ENCODE measurements at regions not wholly inside any gene's neighbourhood (a gene's known extent, or its start where the extent isn't known, plus 50 kb on each side); places are given as distances from the start of the nearest gene placed in this dataset.

- Mint-ChIP-seq H3K9me3 (peaks cover 0 to 5% (median 0%) of the 10 kb centered on the region in 7 donors), H3K27ac (no peak overlapping the region), H3K4me1 (peaks cover 0 to 9% (median 0%) of the 10 kb centered on the region in 4 donors), H3K27me3 (no peaks in the 10 kb centered on the region), H3K4me3 (no peak overlapping the region), H3K36me3 (no peaks in the 10 kb centered on the region)
- Histone ChIP-seq H3K36me3 (ENCODE audit: control insufficient read depth, insufficient read depth, low read length) (no peaks in the 10 kb centered on the region), H3K4me3 (ENCODE audit: low read depth, low read length) (no peak overlapping the region), H3K4me1 (ENCODE audit: control insufficient read depth, insufficient read depth, low read length, poor library complexity, severe bottlenecking) (no peaks in the 10 kb centered on the region), H3K9me3 (ENCODE audit: control insufficient read depth in 2 of 2, low read length in 2 of 2) (no peaks in the 10 kb centered on the region), H3K27ac (ENCODE audit: insufficient read depth, low read length, poor library complexity, severe bottlenecking) (no peak overlapping the region), H3K27me3 (ENCODE audit: control insufficient read depth, insufficient read depth, low read length) (no peaks in the 10 kb centered on the region)
- DNase-seq: no peak
- ATAC-seq (ENCODE audit: low read depth in 2 of 2): no peak
These were observed 771.2 kb upstream of the GJE1 start for GRCh38 chr6:141361559-141361958.

DNA sequence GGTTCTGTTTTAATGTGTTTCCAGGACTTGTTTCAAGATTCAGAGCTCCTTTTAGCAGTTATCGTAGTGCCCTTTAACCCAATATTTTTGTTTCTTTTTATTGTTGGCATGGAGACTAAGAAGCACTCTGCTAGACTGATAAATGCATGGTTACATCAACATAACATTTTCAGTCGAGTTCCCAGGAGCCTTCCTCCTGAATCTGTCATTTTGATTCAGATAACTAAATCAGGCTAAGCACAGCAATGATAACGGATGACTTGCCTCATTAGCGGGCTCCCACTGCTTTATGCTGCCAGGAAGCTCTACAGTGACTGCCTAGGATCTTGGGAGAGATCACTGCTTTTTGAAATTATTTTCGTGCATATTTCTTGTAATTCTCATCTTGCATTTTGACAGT is 772.8 kb upstream of the GJE1 start:
- no peak overlapping the region for H3K27ac ChIP-seq (ENCODE audit: insufficient read depth, low read length, poor library complexity, severe bottlenecking)
- no peaks in the 10 kb centered on the region for H3K27me3 Mint-ChIP-seq
- H3K4me3 Mint-ChIP-seq: no peak overlapping the region
- H3K27ac Mint-ChIP-seq: no peak overlapping the region
- no peak for DNase-seq
- peaks cover 0 to 9% (median 0%) of the 10 kb centered on the region in 4 donors for H3K4me1 Mint-ChIP-seq
- no peak for ATAC-seq (ENCODE audit: low read depth in 2 of 2)
- H3K36me3 Mint-ChIP-seq: no peaks in the 10 kb centered on the region
- no peaks in the 10 kb centered on the region for H3K9me3 ChIP-seq (ENCODE audit: control insufficient read depth in 2 of 2, low read length in 2 of 2)
- no peaks in the 10 kb centered on the region for H3K36me3 ChIP-seq (ENCODE audit: control insufficient read depth, insufficient read depth, low read length)
- H3K4me3 ChIP-seq (ENCODE audit: low read depth, low read length): no peak overlapping the region
- no peaks in the 10 kb centered on the region for H3K27me3 ChIP-seq (ENCODE audit: control insufficient read depth, insufficient read depth, low read length)
- H3K4me1 ChIP-seq (ENCODE audit: control insufficient read depth, insufficient read depth, low read length, poor library complexity, severe bottlenecking): no peaks in the 10 kb centered on the region
- peaks cover 0 to 5% (median 0%) of the 10 kb centered on the region in 7 donors for H3K9me3 Mint-ChIP-seq

DNA sequence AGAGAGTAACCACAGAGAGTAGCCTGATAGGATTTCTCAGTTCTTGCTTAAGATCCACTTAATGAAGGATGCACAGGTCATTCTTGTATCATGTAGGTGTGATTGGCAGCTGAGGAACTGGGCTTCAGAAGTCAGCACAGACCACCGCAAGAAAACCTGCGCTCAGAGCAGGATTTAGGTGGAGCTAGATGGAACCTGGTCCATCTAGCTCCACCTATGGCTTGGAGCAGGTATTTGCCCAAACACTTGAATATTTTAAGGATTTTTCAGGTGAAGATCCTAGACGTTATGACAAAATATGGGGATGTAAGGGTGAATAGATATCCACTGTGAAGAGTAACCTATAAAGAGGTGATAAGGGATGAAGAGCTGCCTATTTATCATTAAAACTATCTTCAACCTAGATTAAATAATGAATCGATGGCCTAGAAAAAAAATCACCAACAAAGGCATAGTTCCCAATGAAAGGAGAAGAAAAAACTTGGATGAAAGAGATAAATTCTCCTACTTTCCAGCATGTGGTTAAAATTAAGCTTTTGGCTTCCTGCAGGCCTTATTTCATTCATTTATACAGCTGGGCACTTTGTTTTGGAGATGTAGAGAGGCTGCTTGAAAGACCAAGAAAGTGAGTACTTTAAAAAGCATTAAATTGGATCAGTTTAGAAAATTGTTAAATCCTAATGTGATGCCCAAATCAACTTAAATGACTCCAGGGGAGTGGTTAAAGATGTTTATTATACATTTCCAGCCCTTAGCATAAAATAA is 778.4 kb upstream of the GJE1 start:
- Mint-ChIP-seq H3K4me3 (no peak overlapping the region), H3K9me3 (peaks cover 0 to 2% (median 0%) of the 10 kb centered on the region in 7 donors), H3K27ac (no peak overlapping the region), H3K4me1 (no peaks in the 10 kb centered on the region), H3K36me3 (no peaks in the 10 kb centered on the region), H3K27me3 (no peaks in the 10 kb centered on the region)
- no peaks in the 10 kb centered on the region for H3K36me3 ChIP-seq (ENCODE audit: control insufficient read depth, insufficient read depth, low read length)
- ATAC-seq (ENCODE audit: low read depth in 2 of 2) (no peak), DNase-seq (no peak)
- H3K4me3 ChIP-seq (ENCODE audit: low read depth, low read length): no peak overlapping the region
- no peaks in the 10 kb centered on the region for H3K27me3 ChIP-seq (ENCODE audit: control insufficient read depth, insufficient read depth, low read length)
- no peaks in the 10 kb centered on the region for H3K4me1 ChIP-seq (ENCODE audit: control insufficient read depth, insufficient read depth, low read length, poor library complexity, severe bottlenecking)
- H3K27ac ChIP-seq (ENCODE audit: insufficient read depth, low read length, poor library complexity, severe bottlenecking): no peak overlapping the region
- H3K9me3 ChIP-seq (ENCODE audit: control insufficient read depth in 2 of 2, low read length in 2 of 2): no peaks in the 10 kb centered on the region

GRCh38 chr6:141351721-141352120 is 781.0 kb upstream of the GJE1 start:
- no peaks in the 10 kb centered on the region for H3K36me3 Mint-ChIP-seq
- H3K4me1 ChIP-seq (ENCODE audit: control insufficient read depth, insufficient read depth, low read length, poor library complexity, severe bottlenecking): no peaks in the 10 kb centered on the region
- no peaks in the 10 kb centered on the region for H3K4me1 Mint-ChIP-seq
- H3K4me3 Mint-ChIP-seq: no peak overlapping the region
- H3K27me3 Mint-ChIP-seq: no peaks in the 10 kb centered on the region
- no peak for ATAC-seq (ENCODE audit: low read depth in 2 of 2)
- H3K27ac ChIP-seq (ENCODE audit: insufficient read depth, low read length, poor library complexity, severe bottlenecking): no peak overlapping the region
- no peaks in the 10 kb centered on the region for H3K9me3 ChIP-seq (ENCODE audit: control insufficient read depth in 2 of 2, low read length in 2 of 2)
- no peaks in the 10 kb centered on the region for H3K36me3 ChIP-seq (ENCODE audit: control insufficient read depth, insufficient read depth, low read length)
- no peak for DNase-seq
- no peak overlapping the region for H3K4me3 ChIP-seq (ENCODE audit: low read depth, low read length)
- no peaks in the 10 kb centered on the region for H3K27me3 ChIP-seq (ENCODE audit: control insufficient read depth, insufficient read depth, low read length)
- H3K27ac Mint-ChIP-seq: no peak overlapping the region
- no peaks in the 10 kb centered on the region for H3K9me3 Mint-ChIP-seq

DNA sequence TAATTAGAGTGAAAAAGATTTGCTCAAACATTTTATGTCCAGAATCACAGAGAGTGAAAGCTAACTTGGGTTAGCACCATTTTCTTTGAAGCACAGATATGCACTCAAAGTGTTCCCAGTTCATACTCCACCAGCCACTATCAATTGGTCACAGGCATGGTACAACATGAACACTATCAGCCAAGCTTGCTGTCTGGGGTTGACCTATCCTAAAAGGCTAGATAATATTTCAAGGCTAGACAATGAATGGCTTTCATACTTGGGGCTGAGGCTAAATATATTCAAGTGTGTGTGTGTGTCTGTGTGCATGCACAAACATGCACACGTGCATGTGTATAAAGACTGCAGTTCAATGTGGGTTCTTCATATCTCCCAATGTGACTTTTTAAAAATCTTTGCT is 783.0 kb upstream of the GJE1 start:
- Mint-ChIP-seq H3K27me3 (no peaks in the 10 kb centered on the region), H3K9me3 (no peaks in the 10 kb centered on the region), H3K4me3 (no peak overlapping the region), H3K36me3 (no peaks in the 10 kb centered on the region), H3K27ac (no peak overlapping the region), H3K4me1 (no peaks in the 10 kb centered on the region)
- H3K27me3 ChIP-seq (ENCODE audit: control insufficient read depth, insufficient read depth, low read length): no peaks in the 10 kb centered on the region
- H3K36me3 ChIP-seq (ENCODE audit: control insufficient read depth, insufficient read depth, low read length): no peaks in the 10 kb centered on the region
- H3K9me3 ChIP-seq (ENCODE audit: control insufficient read depth in 2 of 2, low read length in 2 of 2): no peaks in the 10 kb centered on the region
- no peaks in the 10 kb centered on the region for H3K4me1 ChIP-seq (ENCODE audit: control insufficient read depth, insufficient read depth, low read length, poor library complexity, severe bottlenecking)
- H3K27ac ChIP-seq (ENCODE audit: insufficient read depth, low read length, poor library complexity, severe bottlenecking): no peak overlapping the region
- DNase-seq: no peak
- H3K4me3 ChIP-seq (ENCODE audit: low read depth, low read length): no peak overlapping the region
- no peak for ATAC-seq (ENCODE audit: low read depth in 2 of 2)

DNA sequence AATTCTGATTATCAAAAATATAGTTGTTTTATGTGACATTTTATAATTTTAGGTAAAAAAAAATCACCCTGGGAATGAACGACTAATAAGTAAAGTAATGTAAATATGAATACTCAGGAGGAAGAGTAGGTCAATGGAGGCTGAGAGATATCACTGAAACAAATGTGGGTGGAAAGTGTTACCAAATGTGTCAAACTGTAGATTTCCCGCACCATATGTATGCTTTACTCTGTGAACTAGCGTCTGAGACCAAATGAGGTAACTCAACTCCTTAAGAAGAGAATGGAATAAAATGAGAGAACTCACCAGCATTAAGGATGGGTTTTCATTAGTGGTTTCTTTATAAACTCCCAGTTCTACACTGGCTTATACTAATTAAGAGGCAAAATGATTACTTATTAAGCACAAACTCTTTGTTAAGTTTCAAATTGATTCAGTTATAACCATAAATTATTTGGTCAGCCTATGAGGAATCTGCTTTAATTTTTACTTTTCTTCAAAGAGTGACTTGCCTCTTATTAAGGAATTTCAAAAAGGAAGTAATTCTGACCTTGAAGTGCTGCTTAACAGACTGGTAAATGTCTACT is 784.7 kb upstream of the GJE1 start:
- no peak for DNase-seq
- H3K27ac ChIP-seq (ENCODE audit: insufficient read depth, low read length, poor library complexity, severe bottlenecking): no peak overlapping the region
- H3K4me1 Mint-ChIP-seq: no peaks in the 10 kb centered on the region
- no peaks in the 10 kb centered on the region for H3K9me3 Mint-ChIP-seq
- no peaks in the 10 kb centered on the region for H3K27me3 Mint-ChIP-seq
- H3K36me3 ChIP-seq (ENCODE audit: control insufficient read depth, insufficient read depth, low read length): no peaks in the 10 kb centered on the region
- H3K4me3 ChIP-seq (ENCODE audit: low read depth, low read length): no peak overlapping the region
- no peak for ATAC-seq (ENCODE audit: low read depth in 2 of 2)
- no peaks in the 10 kb centered on the region for H3K4me1 ChIP-seq (ENCODE audit: control insufficient read depth, insufficient read depth, low read length, poor library complexity, severe bottlenecking)
- no peak overlapping the region for H3K27ac Mint-ChIP-seq
- no peaks in the 10 kb centered on the region for H3K27me3 ChIP-seq (ENCODE audit: control insufficient read depth, insufficient read depth, low read length)
- no peaks in the 10 kb centered on the region for H3K9me3 ChIP-seq (ENCODE audit: control insufficient read depth in 2 of 2, low read length in 2 of 2)
- no peak overlapping the region for H3K4me3 Mint-ChIP-seq
- H3K36me3 Mint-ChIP-seq: no peaks in the 10 kb centered on the region

DNA sequence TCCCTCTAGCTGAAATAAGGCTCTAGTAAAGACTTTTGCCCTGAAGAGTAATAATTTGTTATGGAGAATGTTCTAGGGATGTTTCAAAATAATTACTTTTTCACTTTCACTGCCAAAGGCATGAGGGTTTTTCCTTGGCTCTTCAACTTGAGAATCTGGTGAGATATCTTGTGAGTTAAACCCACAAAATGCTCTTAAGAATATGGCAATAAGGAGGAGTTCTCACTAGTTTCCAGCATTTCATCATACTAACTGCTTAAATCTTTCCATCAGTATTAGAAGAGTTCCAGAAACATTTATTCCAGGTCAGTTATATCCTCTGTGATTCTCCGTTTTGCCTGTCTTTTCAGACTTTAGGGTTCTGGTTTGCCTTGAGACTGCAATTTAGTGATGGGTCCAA is 785.6 kb upstream of the GJE1 start:
- ATAC-seq (ENCODE audit: low read depth in 2 of 2) (no peak), DNase-seq (no peak)
- no peaks in the 10 kb centered on the region for H3K9me3 ChIP-seq (ENCODE audit: control insufficient read depth in 2 of 2, low read length in 2 of 2)
- H3K4me3 ChIP-seq (ENCODE audit: low read depth, low read length): no peak overlapping the region
- Mint-ChIP-seq H3K4me1 (no peaks in the 10 kb centered on the region), H3K27ac (no peak overlapping the region), H3K36me3 (no peaks in the 10 kb centered on the region), H3K27me3 (no peaks in the 10 kb centered on the region), H3K4me3 (no peak overlapping the region), H3K9me3 (no peaks in the 10 kb centered on the region)
- H3K4me1 ChIP-seq (ENCODE audit: control insufficient read depth, insufficient read depth, low read length, poor library complexity, severe bottlenecking): no peaks in the 10 kb centered on the region
- no peaks in the 10 kb centered on the region for H3K36me3 ChIP-seq (ENCODE audit: control insufficient read depth, insufficient read depth, low read length)
- no peaks in the 10 kb centered on the region for H3K27me3 ChIP-seq (ENCODE audit: control insufficient read depth, insufficient read depth, low read length)
- no peak overlapping the region for H3K27ac ChIP-seq (ENCODE audit: insufficient read depth, low read length, poor library complexity, severe bottlenecking)

DNA sequence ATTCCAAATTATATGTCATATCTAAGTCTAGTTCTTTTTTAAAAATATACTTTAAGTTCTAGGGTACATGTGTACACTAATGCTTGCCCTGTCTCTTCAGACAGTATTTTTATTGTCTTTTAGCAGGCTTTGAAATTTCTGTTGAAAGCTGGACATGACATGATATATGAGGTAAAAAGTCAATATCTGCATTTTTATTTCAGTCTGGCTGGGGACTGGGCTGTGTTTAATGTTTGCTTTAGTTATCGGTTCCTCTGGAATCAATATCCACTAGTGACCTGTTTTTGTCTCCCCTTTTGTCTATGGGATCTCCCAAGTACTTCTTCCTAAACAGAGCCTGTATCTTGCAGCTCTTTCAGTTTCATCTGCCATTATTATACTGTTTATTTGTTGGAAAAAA is 786.2 kb upstream of the GJE1 start:
- no peaks in the 10 kb centered on the region for H3K27me3 ChIP-seq (ENCODE audit: control insufficient read depth, insufficient read depth, low read length)
- no peak overlapping the region for H3K27ac ChIP-seq (ENCODE audit: insufficient read depth, low read length, poor library complexity, severe bottlenecking)
- no peak overlapping the region for H3K4me3 ChIP-seq (ENCODE audit: low read depth, low read length)
- H3K36me3 ChIP-seq (ENCODE audit: control insufficient read depth, insufficient read depth, low read length): no peaks in the 10 kb centered on the region
- Mint-ChIP-seq H3K9me3 (no peaks in the 10 kb centered on the region), H3K4me1 (no peaks in the 10 kb centered on the region), H3K36me3 (no peaks in the 10 kb centered on the region), H3K27ac (no peak overlapping the region), H3K4me3 (no peak overlapping the region), H3K27me3 (no peaks in the 10 kb centered on the region)
- no peak for ATAC-seq (ENCODE audit: low read depth in 2 of 2)
- DNase-seq: no peak
- no peaks in the 10 kb centered on the region for H3K9me3 ChIP-seq (ENCODE audit: control insufficient read depth in 2 of 2, low read length in 2 of 2)
- H3K4me1 ChIP-seq (ENCODE audit: control insufficient read depth, insufficient read depth, low read length, poor library complexity, severe bottlenecking): no peaks in the 10 kb centered on the region

Measured in CD4-positive, CD25-positive, alpha-beta regulatory T cell (primary cell).